ENCODE measurements at regions not wholly inside any gene's neighbourhood (a gene's known extent, or its start where the extent isn't known, plus 50 kb on each side); places are given as distances from the start of the nearest gene placed in this dataset.

GRCh38 chr11:112477152-112477551 lies 216.5 kb upstream of the PLET1 start:
- Histone ChIP-seq H2AFZ (ENCODE audit: low read depth, low read length) (no peak overlapping the region), H3K4me1 (ENCODE audit: control insufficient read depth, extremely low read depth, insufficient read depth, low read length) (no peaks in the 10 kb centered on the region), H3K4me2 (ENCODE audit: insufficient read depth, low read length) (no peak overlapping the region), H3K9me3 (replicated peaks; ENCODE audit: control insufficient read depth, insufficient read depth, low read length) (no peaks in the 10 kb centered on the region), H3K9ac (replicated peaks; ENCODE audit: extremely low read depth, insufficient read depth, low read length) (no peak overlapping the region), H4K20me1 (replicated peaks; ENCODE audit: control insufficient read depth, extremely low read depth, insufficient read depth, low read length) (no peaks in the 10 kb centered on the region), H3K27me3 (ENCODE audit: control insufficient read depth in 2 of 2, insufficient read depth in 2 of 2, low read length in 2 of 2) (no peaks in the 10 kb centered on the region), H3K9me1 (replicated peaks; ENCODE audit: control insufficient read depth, extremely low read depth, insufficient read depth, low read length) (no peaks in the 10 kb centered on the region), H3K27ac (ENCODE audit: insufficient read depth, low read depth, low read length) (no peak overlapping the region), H3K4me3 (replicated peaks in 1 of 3; ENCODE audit: insufficient read depth in 1 of 3, low read depth in 1 of 3, low read length in 3 of 3) (no peak overlapping the region), H3K36me3 (ENCODE audit: control insufficient read depth in 2 of 2, extremely low read depth in 1 of 2, insufficient read depth in 2 of 2, low read length in 2 of 2) (no peaks in the 10 kb centered on the region), H3K79me2 (ENCODE audit: control insufficient read depth, insufficient read depth, low read length) (no peaks in the 10 kb centered on the region)
- dilution Hi-C loops (cut with MboI; ENCODE audit: extremely low pct_ligation_motif_present, low sequenced_read_pairs) (no loop called here), intact Hi-C loops (cut with micrococcal nuclease) (no loop called here)
- ChIA-PET POLR2A (no interaction called here), CTCF (no interaction called here)
- TF ChIP-seq JUN (IDR thresholded peaks at IDR 0.05; ENCODE audit: borderline replicate concordance, insufficient read depth, insufficient read length, low read depth) (no peak), FOS (IDR thresholded peaks at IDR 0.05; ENCODE audit: borderline replicate concordance, insufficient read depth, low read length) (no peak), MAX (IDR thresholded peaks at IDR 0.05; ENCODE audit: insufficient read depth, insufficient read length) (no peak), POLR2A (IDR thresholded peaks at IDR 0.05; ENCODE audit: low read depth, low read length) (no peak), CTCF (IDR thresholded peaks at IDR 0.05; ENCODE audit: extremely low read depth in 1 of 2, insufficient read depth in 1 of 2, low read depth in 1 of 2, low read length in 2 of 2) (no peak), GATA2 (IDR thresholded peaks at IDR 0.05; ENCODE audit: insufficient read depth, insufficient read length, low read depth, low read length) (no peak), EZH2 (IDR thresholded peaks at IDR 0.05; ENCODE audit: borderline replicate concordance, low read depth, low read length, severe bottlenecking) (no peak), MYC (IDR thresholded peaks at IDR 0.05; ENCODE audit: low read depth, low read length) (no peak), POLR2AphosphoS5 (IDR thresholded peaks at IDR 0.05; ENCODE audit: insufficient read depth, low read depth, low read length) (no peak)
- BruUV-seq (replicated peaks), result no TSS peak
- DNase-seq (ENCODE audit: low read depth, low spot score) (no peak), FAIRE-seq (no peak)
